ENCODE measurements at regions not wholly inside any gene's neighbourhood (a gene's known extent, or its start where the extent isn't known, plus 50 kb on each side); places are given as distances from the start of the nearest gene placed in this dataset.

GRCh38 chr16:59574296-59574695, 840.2 kb upstream of the GOT2 start:
- TF ChIP-seq EZH2 (IDR thresholded peaks at IDR 0.05; ENCODE audit: borderline replicate concordance) (no peak), CTCF (IDR thresholded peaks at IDR 0.05; ENCODE audit: poor library complexity) (no peak)

Measured in hepatocyte (in vitro differentiated cells).